Fibroblast of pulmonary artery (primary cell): ENCODE measurements at regions not wholly inside any gene's neighbourhood (a gene's known extent, or its start where the extent isn't known, plus 50 kb on each side); places are given as distances from the start of the nearest gene placed in this dataset.

Experiments
- DNase-seq: peaks from one replicate; pipeline ENCODE4 v3.0.0-alpha.2; 2010; ENCODE audit warnings: low read depth
- H3K4me3 ChIP-seq: replicated peaks from 2 replicates; pipeline ENCODE4 v1.5.1; 2011; ENCODE audit warnings: low read depth, mild to moderate bottlenecking, control low read depth, low read length, moderate library complexity
- TF ChIP-seq, protein P1 (sequence below): IDR thresholded peaks from 2 replicates; pipeline ENCODE4 v1.5.1; 2011; ENCODE audit warnings: mild to moderate bottlenecking, control low read depth, low read length, inconsistent platforms; ENCODE audit errors: missing control alignments

- DNase-seq = no peak
- TF ChIP-seq, protein P1, sequence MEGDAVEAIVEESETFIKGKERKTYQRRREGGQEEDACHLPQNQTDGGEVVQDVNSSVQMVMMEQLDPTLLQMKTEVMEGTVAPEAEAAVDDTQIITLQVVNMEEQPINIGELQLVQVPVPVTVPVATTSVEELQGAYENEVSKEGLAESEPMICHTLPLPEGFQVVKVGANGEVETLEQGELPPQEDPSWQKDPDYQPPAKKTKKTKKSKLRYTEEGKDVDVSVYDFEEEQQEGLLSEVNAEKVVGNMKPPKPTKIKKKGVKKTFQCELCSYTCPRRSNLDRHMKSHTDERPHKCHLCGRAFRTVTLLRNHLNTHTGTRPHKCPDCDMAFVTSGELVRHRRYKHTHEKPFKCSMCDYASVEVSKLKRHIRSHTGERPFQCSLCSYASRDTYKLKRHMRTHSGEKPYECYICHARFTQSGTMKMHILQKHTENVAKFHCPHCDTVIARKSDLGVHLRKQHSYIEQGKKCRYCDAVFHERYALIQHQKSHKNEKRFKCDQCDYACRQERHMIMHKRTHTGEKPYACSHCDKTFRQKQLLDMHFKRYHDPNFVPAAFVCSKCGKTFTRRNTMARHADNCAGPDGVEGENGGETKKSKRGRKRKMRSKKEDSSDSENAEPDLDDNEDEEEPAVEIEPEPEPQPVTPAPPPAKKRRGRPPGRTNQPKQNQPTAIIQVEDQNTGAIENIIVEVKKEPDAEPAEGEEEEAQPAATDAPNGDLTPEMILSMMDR = no peak
- H3K4me3 ChIP-seq = no peak overlapping the region
Observed at GRCh38 chr10:2300231-2300630, 562.9 kb upstream of the ADARB2 start.

- no peak for DNase-seq
Observed at GRCh38 chr10:2296179-2296891, 559.0 kb upstream of the ADARB2 start.

DNA sequence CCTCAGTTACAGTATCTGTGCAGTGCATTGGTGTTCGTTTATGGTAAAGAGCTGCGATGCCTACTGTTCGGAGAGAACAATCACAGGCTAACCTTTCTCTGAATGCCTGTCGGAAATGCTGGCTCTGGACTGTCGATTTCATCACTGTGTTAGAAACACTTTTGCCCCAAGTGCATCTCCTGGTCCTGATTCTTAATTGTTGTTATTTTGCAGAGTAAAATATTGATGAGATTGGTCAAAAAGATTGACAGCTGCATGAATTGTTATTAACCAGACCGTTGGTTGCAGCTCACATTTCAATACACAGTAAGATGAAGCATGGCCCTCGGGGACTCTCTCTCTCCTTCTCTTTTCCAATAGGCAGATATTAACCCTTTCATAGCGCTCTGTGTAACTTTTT is 557.4 kb upstream of the ADARB2 start:
- no peak overlapping the region for H3K4me3 ChIP-seq
- DNase-seq = no peak
- TF ChIP-seq, protein P1 = no peak

More at GRCh38 chr10:2296179-2296891, 559.0 kb upstream of the ADARB2 start:
- no peak overlapping the region for H3K4me3 ChIP-seq
- TF ChIP-seq, protein P1 = no peak

DNA sequence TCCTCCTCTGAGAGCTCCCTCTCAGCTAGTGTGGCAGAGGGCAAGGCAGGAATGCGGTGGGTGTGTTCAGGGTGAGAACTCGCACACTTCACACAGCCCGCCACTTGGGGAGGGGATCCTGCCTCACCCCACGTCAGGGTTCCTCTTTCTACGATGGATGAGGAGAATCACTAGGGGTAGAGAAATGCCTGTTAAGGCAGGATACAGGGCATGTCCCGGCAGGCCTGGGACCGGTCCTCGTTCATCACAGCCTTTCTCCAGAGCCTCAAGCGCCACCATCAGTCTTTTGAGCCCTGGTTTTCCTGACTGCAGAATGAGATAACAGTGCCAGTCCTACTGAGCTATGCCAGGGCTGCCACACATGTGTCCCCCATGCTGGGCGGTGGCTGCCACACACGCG is 546.7 kb upstream of the ADARB2 start:
- TF ChIP-seq, protein P1 = no peak

DNA sequence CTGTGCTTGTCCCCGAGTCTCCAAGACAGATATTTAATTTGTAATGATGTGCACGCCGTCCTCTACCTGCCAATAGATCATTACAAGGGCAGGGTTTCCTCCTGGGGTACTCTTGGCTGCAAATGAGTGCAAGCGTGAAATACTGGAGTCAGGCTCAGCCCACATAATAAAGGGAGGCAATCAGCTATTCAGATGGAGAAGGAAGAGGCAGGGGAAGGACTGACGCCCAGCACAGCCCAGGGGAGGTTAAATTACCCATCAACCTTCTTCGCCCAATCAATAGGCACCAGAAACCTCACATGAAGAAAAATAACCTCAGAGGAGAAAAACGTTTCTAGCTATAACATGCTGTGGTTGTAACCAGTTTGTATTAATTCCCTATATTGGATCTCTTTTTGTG is 544.9 kb upstream of the ADARB2 start:
- DNase-seq = no peak
- TF ChIP-seq, protein P1 = no peak
- no peak overlapping the region for H3K4me3 ChIP-seq

More for the DNA sequence above, 546.7 kb upstream of the ADARB2 start:
- H3K4me3 ChIP-seq = no peak overlapping the region
- DNase-seq = no peak

DNA sequence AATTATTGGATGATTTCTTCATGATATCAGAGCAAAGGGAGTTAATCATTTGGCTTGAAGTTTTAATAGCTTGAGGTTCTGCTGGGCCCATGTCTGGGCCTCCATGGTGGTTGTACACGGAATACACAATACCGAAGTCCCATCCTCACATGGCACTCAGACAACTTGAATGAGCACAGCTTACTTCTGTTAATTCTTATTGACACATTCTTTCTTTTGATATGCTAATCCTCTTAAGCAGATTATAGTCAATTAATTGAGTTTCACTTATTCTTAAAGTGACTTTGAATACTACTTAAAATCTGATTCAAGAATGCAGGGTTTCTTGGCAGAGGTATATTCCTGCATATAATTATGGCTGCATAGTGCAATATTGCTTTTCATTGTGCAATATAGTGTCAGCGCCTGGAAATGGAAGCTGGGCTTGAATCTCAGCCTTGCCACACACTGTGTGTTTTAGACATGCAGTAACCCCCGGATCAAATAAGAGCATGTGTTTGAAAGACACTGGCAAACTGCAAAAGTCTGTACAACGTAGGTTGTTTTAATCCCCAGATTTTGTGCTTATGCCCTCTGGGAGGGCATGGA is 543.5 kb upstream of the ADARB2 start:
- H3K4me3 ChIP-seq = no peak overlapping the region
- TF ChIP-seq, protein P1 = no peak
- DNase-seq = no peak

DNA sequence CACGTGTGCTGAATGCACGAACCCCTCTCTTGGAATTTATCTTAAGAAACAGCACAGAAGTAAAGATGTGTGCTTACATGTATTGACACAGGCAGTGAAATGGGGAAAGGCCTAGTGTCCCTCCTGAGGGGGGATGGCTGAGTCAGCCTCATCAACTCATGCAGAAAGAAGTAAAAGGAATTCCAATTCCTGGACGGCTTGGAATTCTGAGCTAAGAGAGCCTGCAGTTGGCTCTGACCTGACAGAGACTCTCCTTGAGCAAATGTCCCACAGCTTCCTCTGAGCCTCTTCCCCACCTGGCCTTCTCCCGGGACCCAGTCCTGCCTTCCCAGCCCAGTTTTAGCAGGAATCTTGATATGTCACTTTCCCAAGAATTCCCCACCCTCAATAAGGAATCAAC is 542.4 kb upstream of the ADARB2 start:
- H3K4me3 ChIP-seq = no peak overlapping the region
- TF ChIP-seq, protein P1 = no peak
- no peak for DNase-seq
